ENCODE measurements at regions not wholly inside any gene's neighbourhood (a gene's known extent, or its start where the extent isn't known, plus 50 kb on each side); places are given as distances from the start of the nearest gene placed in this dataset.

GRCh38 chr17:45715787-45716186 is 68.3 kb upstream of the CRHR1 start:
- no peak for TF ChIP-seq WT1 (tag by site-specific recombination; IDR thresholded peaks at IDR 0.05)
- TF ChIP-seq ZSCAN23 (tag by site-specific recombination; IDR thresholded peaks at IDR 0.05): no peak
- peak; percentile 71 for TF ChIP-seq ZBTB20 (tag by site-specific recombination; IDR thresholded peaks at IDR 0.05)
- no peak for TF ChIP-seq ZNF654 (tag by site-specific recombination; IDR thresholded peaks at IDR 0.05; ENCODE audit: low read depth)
- TF ChIP-seq ZNF10 (tag by site-specific recombination; IDR thresholded peaks at IDR 0.05): no peak
- no peak for TF ChIP-seq ZNF311 (tag by site-specific recombination; IDR thresholded peaks at IDR 0.05; ENCODE audit: borderline replicate concordance)
- TF ChIP-seq ZNF184 (tag by site-specific recombination; IDR thresholded peaks at IDR 0.05): no peak
- TF ChIP-seq ZNF664 (tag by site-specific recombination; IDR thresholded peaks at IDR 0.05): no peak
- no peak for TF ChIP-seq SCRT1 (tag by site-specific recombination; IDR thresholded peaks at IDR 0.05; ENCODE audit: borderline replicate concordance)
- no peaks in the 10 kb centered on the region for H3K9me3 ChIP-seq (ENCODE audit: control insufficient read depth, insufficient read depth, low read depth, low read length)
- H3K27ac ChIP-seq (ENCODE audit: extremely low read depth, low read depth, low read length): no peak overlapping the region
- no peak overlapping the region for H3K4me3 ChIP-seq (ENCODE audit: low read depth, low read length)
- ChIA-PET POLR2A (no interaction called here), CTCF (interaction anchor here (1.4 to 1.9 kb wide), 2 partner anchors 76 to 116 kb away, joined by 3 to 5 read pairs; no protein-coding TSS in a partner anchor)
- H3K36me3 ChIP-seq (ENCODE audit: control insufficient read depth in 2 of 2, insufficient read depth in 1 of 2, low read length in 2 of 2): no peaks in the 10 kb centered on the region
- H3K4me1 ChIP-seq (ENCODE audit: control insufficient read depth, insufficient read depth, low read length): peaks cover 2% of the 10 kb centered on the region; the same call in 1 of the 2 replicates

DNA sequence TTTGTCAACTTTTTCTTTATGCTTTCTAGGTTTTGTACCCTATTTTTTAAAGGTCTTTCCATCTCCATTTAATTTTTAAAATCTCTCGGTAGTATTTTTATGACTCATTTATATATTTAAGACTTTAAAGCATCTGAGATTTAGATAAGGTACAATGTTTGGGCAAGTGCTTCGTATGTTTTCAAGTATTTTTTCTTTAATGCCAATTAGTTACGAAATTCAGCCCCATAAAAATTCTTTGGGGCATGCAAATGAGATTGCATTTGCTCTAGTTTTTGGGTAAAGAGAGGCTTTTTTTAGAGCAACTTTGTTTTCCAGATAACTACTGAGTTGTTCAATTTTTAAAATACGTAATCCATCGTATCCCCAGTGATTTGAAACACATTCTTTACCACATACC is 65.3 kb upstream of the CRHR1 start:
- H3K27ac ChIP-seq (ENCODE audit: extremely low read depth, low read depth, low read length): no peak overlapping the region
- POLR2A ChIA-PET: no interaction called here
- H3K4me3 ChIP-seq (ENCODE audit: low read depth, low read length): no peak overlapping the region
- no peaks in the 10 kb centered on the region for H3K9me3 ChIP-seq (ENCODE audit: control insufficient read depth, insufficient read depth, low read depth, low read length)
- CTCF ChIA-PET: no interaction called here
- TF ChIP-seq ZNF19 (tag by site-specific recombination; IDR thresholded peaks at IDR 0.05; ENCODE audit: low read depth) (no peak), ZNF701 (tag by site-specific recombination; IDR thresholded peaks at IDR 0.05) (no peak), ZFP41 (tag by site-specific recombination; IDR thresholded peaks at IDR 0.05; ENCODE audit: borderline replicate concordance) (no peak), ZNF707 (tag by site-specific recombination; IDR thresholded peaks at IDR 0.05) (no peak), FEZF1 (tag by site-specific recombination; IDR thresholded peaks at IDR 0.05) (no peak), ZNF433 (tag by site-specific recombination; IDR thresholded peaks at IDR 0.05; ENCODE audit: low read depth) (no peak), ZNF777 (tag by site-specific recombination; IDR thresholded peaks at IDR 0.05; ENCODE audit: borderline replicate concordance) (no peak)
- TF ChIP-seq, protein P1, sequence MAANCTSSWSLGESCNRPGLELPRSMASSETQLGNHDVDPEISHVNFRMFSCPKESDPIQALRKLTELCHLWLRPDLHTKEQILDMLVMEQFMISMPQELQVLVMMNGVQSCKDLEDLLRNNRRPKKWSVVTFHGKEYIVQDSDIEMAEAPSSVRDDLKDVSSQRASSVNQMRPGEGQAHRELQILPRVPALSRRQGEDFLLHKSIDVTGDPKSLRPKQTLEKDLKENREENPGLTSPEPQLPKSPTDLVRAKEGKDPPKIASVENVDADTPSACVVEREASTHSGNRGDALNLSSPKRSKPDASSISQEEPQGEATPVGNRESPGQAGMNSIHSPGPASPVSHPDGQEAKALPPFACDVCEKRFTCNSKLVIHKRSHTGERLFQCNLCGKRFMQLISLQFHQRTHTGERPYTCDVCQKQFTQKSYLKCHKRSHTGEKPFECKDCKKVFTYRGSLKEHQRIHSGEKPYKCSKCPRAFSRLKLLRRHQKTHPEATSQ (tag by site-specific recombination; IDR thresholded peaks at IDR 0.05): no peak
- H3K4me1 ChIP-seq (ENCODE audit: control insufficient read depth, insufficient read depth, low read length): peaks cover 2% of the 10 kb centered on the region; the same call in 1 of the 2 replicates
- H3K36me3 ChIP-seq (ENCODE audit: control insufficient read depth in 2 of 2, insufficient read depth in 1 of 2, low read length in 2 of 2): no peaks in the 10 kb centered on the region

DNA sequence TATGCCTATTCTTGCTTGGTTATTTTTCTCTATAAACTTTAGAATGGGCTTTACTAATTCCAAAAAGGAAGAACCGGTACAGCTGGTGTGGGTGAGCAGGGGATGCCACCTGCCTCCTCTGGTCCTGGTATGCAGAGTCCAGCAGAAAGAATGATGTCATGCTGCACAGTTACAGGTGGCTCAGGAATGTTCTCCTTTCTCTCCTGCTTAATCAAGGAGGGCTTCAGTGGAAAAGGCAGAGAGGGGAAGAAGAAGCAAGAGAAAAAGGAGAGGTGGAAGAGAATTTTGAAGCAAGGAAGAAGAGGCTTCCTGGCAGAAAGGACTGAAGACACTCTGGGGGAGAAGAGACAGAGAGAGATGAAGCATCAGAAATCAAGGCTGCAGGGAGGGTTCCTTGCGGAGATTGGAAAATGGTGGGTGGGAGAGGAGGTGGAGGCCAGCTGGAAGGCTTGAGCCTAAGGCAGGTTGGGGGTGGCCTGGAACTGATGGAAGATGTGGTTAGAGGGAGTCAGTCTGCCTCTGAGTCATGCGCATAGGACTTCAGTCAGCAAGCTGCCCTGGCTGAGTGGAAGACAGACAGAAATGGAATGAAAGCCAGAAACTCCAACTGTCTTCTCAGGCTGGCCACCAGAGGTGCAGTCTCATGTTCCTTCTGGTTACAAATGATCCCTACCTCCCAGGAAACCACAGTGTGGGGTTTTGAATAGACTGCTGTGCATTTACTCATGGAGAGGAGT is 64.6 kb upstream of the CRHR1 start:
- no peak overlapping the region for H3K27ac ChIP-seq (ENCODE audit: extremely low read depth, low read depth, low read length)
- H3K9me3 ChIP-seq (ENCODE audit: control insufficient read depth, insufficient read depth, low read depth, low read length): no peaks in the 10 kb centered on the region
- H3K36me3 ChIP-seq (ENCODE audit: control insufficient read depth in 2 of 2, insufficient read depth in 1 of 2, low read length in 2 of 2): no peaks in the 10 kb centered on the region
- CTCF ChIA-PET: interaction anchor here (0.7 to 2.8 kb wide), 10 partner anchors 9 to 174 kb away, joined by 3 to 12 read pairs (median 6); partner anchors contain the start of gene CRHR1
- peaks cover 2% of the 10 kb centered on the region; the same call in 1 of the 2 replicates for H3K4me1 ChIP-seq (ENCODE audit: control insufficient read depth, insufficient read depth, low read length)
- POLR2A ChIA-PET: no interaction called here
- no peak overlapping the region for H3K4me3 ChIP-seq (ENCODE audit: low read depth, low read length)
- TF ChIP-seq GLIS1 (tag by site-specific recombination; IDR thresholded peaks at IDR 0.05) (0 out of 2 replicates have a peak, but pooled peaks have one; percentile 16), ZBTB17 (tag by site-specific recombination; IDR thresholded peaks at IDR 0.05) (peak; percentile 50), ZBTB20 (tag by site-specific recombination; IDR thresholded peaks at IDR 0.05) (0 out of 2 replicates have a peak, but pooled peaks have one; percentile 18), ZNF514 (tag by site-specific recombination; IDR thresholded peaks at IDR 0.05) (no peak), FEZF1 (tag by site-specific recombination; IDR thresholded peaks at IDR 0.05) (no peak), BCL11A (tag by site-specific recombination; IDR thresholded peaks at IDR 0.05; ENCODE audit: low read depth) (no peak), REPIN1 (tag by site-specific recombination; IDR thresholded peaks at IDR 0.05; ENCODE audit: low read depth) (no peak), OSR2 (tag by site-specific recombination; IDR thresholded peaks at IDR 0.05) (no peak)
- TF ChIP-seq, protein P2, sequence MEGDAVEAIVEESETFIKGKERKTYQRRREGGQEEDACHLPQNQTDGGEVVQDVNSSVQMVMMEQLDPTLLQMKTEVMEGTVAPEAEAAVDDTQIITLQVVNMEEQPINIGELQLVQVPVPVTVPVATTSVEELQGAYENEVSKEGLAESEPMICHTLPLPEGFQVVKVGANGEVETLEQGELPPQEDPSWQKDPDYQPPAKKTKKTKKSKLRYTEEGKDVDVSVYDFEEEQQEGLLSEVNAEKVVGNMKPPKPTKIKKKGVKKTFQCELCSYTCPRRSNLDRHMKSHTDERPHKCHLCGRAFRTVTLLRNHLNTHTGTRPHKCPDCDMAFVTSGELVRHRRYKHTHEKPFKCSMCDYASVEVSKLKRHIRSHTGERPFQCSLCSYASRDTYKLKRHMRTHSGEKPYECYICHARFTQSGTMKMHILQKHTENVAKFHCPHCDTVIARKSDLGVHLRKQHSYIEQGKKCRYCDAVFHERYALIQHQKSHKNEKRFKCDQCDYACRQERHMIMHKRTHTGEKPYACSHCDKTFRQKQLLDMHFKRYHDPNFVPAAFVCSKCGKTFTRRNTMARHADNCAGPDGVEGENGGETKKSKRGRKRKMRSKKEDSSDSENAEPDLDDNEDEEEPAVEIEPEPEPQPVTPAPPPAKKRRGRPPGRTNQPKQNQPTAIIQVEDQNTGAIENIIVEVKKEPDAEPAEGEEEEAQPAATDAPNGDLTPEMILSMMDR (tag by site-specific recombination; IDR thresholded peaks at IDR 0.05): peak; percentile 43; the same call in 1 of the 2 replicates

Measured in HEK293 (cell line).